HG03064 (cell line): ENCODE measurements at regions not wholly inside any gene's neighbourhood (a gene's known extent, or its start where the extent isn't known, plus 50 kb on each side); places are given as distances from the start of the nearest gene placed in this dataset.

Source experiments
- ATAC-seq: cut with Tn5 transposase; IDR thresholded peaks from one replicate; pipeline ENCODE4 v1.9.1; 2021; ENCODE audit warnings: low read depth; ENCODE audit not compliant: unreplicated experiment

DNA sequence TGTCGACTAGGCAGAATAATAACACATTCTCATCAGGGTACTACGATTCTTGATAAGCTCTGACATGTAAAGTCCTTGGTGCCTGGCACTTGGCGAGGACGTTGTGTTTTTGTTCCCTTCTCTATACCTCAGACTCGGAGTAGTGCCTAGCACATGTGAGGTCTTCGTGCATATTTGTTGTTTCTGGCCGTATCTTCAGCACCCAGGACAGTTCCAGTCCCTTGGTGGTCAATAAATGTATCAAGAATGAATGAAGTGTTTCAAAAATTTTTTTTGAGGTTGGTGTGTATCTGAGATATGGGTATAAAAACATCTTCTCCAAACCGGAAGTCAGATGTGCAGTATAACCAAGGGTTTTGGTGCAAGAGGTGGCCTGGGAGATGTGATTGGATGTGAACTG is 198.2 kb downstream of the AACS start:
- ATAC-seq: no peak

DNA sequence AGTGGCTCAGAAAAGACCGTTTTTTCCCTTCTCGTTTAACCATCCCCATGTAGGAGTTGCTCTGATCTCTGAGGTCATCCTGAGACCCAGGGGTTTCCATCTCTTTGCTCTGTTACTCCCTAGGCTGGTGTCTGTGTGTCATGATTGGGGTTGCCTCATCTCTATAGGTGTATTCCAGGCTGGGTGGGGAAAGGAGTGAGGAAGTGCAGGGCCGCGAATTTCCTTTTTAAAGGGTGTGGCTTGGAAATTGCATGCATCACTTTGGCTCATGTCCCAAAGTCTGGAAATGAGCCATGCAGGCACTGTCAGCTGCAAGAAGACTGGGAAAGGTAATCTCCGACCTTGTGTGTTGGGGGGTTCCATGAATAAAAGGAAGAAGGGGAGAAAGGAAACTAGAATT is 201.9 kb downstream of the AACS start:
- ATAC-seq: no peak

DNA sequence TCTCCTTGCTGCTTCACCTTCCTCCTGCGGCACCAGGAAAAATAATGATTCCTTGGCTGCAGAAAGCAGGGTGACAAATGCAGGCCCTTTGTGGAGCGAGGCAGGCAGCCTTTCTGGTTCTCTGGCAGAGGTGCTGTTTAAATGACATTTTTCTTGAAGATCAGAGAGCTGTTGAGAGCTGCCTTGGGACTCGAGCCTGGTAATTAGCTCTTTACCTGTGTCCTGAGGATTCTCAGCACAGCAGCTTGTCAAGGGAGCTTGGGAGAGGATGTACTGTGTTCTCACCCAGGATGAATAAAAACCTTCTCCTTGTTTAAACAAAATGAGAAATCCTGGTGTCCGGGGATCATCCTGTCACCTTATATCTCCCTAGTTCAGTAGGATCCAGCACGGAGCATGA is 204.0 kb downstream of the AACS start:
- no peak for ATAC-seq

DNA sequence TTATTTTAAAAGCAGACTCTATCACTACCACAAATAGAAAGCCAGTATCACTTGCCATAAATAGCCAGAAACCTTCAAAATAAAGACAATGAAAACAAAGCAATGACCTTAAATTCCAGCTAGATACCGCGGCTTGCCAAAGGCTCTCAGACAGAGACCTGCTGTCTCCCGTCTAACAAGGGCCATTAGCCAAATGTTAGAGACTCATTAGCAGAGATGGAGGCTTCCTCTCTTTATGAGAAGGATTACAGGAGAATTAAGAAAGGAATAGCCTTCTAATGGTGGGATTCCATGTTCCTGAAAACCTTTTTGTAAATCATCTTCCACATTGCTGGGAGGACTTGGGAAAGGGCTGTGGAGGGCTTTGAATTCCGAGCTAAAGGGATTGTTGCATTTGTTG is 206.7 kb downstream of the AACS start:
- no peak for ATAC-seq

DNA sequence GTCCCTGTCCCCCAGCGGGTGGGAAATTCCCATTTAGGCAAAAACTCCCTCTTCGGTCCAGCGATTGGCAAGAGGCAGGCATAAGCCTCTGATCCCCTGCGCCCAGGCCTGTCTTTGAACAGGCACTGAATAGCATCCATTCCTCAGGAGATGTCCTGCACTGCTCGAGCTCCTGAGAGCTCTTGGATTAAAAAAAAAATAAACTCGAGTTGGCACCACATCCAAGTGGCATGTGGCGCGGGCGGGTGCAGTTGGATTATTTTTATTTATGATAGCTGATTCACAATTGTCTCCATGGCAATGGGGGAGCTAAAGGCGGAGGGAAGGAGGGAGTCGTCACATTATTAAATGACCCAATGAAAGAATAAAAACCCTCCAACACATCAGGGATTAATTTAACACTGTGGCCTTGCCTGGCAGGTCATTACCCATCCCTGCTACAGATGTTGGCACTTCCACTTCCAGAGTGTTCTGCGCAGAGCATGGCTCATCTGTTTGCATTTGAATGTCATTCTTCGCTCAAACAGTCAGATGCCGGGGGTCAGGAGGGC is 207.2 kb downstream of the AACS start:
- no peak for ATAC-seq

DNA sequence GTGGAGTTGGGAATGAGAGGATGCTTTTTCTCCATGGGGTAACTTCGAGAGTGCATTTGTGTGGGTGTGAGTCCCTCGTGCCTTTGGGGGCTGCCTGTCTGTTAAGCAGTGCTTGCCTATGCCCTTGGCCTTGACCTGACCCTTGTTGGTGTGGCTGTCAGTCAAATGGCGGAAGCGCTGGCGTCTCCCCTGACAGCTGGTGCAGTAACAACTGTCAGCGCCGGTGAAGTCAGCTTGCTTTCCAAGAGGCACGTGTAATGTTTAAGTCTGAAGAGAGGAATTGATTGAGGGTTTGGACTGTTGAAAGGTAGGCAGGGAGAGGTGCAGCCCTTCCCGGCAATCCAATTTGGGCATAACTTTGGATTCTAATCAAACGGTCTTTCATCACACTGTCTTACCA is 211.3 kb downstream of the AACS start:
- ATAC-seq: no peak

DNA sequence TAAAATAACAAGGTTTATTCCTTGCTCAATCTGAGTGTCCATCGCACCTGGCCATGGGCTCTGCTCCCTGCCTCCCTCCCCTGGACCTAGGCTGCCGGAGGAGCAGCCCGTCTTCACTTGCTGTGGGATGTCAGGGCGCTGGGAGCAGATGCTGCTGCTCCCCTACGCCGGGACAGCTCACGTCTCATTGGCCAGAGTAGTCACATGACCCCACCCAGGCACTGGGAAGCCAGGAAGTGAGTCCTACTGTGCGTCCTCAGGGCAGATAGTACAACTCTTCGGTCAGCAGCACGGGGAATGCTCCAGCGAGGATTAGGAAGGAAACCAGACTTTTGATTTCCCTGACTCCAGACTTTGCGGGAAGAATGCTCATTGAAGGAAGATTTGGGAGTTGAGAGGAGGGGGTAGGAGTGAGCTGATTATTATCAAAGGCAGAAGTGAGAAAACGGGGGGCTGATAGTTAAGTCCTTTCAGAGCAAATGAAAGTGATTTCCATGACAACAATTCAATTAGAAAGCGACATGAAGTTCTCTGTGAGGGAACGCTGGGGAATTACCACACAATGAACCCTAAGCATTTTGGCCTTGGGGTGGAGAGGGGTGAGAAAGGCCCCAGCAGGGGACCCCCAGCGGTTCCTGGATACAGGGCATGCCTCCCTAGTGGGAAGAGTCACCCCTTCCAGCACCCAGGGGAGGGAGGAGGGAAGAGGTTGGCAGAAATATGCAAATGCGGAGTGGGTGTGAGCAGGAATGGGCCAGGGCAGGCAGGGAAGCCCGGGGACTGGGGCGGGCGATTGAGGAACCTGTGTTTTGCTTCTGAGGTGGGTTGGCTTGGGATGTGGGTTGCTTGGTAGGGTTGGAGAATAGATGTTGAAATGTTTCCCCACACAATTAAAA is 215.5 kb downstream of the AACS start:
- no peak for ATAC-seq

DNA sequence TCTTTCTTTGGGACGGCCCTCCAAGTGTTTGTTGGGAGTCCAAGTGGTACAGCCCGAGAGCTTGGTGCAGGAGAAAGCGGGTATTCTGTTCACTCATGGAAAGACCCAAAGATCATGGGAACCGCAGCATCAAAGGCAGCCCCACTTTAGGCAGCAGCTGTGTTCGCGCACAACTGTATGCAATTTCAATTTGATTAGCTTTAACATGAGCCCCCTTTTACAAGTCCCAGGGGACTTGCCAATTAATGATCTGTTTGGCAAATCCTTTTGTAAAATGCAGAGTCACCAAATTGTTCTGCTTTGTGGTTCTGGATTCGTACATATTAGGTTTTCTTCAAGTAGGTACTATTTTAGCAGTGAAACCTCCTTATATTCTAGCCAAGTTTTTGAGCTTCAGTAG is 217.7 kb downstream of the AACS start:
- no peak for ATAC-seq

DNA sequence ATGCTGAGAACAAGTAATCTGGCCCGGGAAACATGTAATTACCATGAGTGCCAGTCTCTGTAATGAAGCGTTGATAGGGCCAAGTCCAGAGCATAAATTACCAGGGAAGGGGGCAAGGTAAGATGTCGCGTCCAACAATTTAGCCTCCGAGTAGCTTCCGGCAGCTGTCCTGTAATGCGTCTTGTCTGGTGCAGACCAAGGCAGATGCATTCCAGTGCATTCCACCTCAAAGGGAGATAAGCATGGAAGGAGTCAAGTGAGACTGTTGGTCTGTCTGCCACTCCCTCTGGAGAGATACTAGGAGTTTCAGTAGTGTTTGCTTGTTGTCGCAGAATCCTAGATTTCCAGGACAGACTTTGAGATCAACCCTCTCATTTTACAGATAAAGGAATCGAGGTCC is 218.3 kb downstream of the AACS start:
- no peak for ATAC-seq

DNA sequence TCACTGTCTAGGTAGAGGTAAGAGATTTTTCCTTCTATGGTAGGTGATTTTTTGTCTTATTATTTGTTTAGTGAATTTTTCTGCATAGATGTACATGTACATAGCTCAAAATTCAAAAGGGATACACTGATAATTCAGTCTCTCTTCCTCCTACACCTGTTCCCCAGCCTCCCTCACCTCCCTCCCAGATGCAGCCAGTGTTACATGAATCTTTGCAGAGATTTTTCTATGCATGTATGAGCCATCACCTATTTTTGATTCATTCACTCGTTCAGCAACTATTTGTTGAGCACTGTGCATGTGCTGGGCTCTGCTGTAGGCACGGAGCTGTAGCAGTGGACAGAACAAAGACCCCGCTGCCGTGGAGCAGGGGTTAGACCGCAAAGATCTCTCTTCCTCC is 218.9 kb downstream of the AACS start:
- ATAC-seq: no peak

DNA sequence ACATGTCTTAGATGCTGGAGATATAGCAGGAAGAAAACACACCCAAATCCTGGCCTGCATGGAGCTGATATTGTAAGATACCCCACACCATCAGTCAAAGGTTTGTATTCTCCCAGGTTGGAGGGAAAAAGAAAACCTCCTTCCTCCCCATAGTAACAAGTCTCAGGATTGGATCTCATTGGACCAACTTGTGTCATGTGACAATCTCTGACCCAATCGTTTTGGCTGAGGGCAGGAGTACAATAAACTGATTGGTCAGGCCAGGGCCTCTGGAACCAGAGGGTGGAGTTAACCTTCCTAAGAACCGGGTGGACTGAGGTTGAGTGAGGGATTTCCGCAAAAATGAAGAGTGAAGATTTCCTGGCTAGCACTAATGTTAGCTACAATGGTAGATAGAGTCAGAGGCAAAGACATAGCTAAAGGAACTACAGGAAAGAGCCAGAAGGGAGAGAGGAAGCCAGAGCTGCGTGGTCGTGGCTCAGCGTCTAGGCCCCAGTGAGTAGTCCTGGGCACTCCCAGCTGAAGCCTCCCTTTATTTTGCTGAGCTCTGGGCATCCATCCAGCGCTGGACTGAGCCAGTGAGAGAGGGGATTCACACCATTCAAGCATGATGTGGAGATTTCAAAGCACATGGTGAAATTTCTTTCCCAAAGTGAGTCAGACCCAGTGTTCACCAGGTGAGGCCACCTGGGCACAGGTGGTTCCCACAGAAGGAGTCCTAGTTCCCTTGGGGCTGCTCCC is 219.9 kb downstream of the AACS start:
- no peak for ATAC-seq

DNA sequence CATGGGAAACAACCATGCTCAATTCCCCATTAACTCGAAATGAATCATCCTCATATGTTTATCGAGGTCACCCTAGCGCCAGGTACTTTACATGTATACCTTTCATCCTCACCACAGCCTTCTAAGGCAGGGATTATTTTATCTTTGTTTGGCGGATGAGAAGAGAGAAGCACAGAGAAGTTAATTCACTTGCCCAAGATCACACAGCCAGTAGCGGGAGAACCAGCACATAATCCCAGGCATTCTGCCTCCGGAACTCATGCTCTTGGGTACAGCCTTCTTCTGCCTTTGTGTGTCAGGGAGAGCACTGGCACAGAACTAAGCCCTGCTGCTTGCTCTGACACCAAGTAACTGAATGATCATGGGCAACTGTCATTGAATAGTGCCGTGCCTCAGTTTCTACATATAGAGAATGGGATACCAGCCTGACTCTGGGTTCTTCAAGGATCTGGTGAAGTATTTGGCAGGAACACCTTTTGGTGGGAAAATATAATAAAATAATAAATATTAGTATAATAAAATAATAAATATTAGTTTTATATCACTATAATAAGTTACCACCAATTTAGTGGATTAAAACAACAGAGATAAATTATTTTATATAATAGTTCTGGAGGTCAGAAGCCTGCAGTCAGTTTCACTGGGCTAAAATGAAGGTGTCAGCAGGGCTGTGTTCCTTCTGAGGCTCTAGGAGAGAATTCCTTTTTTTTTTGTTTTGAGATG is 220.9 kb downstream of the AACS start:
- no peak for ATAC-seq

DNA sequence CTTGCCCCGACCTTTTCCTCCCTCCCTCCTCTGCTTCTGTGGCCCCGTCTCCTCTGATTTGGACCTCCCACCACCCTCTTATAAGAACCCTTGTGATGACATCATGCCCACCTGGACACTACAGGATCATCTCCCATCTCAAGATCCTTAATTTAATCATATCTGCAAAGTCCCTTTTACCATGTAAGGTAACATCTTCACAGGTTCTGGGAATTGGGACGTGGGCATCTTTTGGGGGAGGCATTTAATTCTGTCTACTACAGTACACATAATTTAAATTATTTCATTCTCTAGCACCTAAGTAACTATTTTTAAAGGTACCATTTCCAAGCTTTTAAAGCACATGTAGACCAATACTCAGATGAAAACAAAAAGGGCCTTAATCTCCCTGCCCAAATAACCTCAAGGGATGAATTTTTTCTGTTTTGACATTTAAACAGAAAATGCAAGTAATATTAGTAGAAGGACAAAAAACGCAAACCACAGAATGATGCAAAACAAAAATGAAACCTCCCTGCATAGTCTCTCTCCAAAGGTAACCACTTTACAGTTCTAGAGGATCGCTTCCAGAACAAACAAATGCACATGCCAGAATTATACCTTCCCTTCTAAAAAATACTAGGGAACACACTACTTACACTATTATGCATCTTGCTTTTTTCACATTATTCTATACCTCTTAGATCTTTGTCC is 222.1 kb downstream of the AACS start:
- ATAC-seq: peak; percentile 65

DNA sequence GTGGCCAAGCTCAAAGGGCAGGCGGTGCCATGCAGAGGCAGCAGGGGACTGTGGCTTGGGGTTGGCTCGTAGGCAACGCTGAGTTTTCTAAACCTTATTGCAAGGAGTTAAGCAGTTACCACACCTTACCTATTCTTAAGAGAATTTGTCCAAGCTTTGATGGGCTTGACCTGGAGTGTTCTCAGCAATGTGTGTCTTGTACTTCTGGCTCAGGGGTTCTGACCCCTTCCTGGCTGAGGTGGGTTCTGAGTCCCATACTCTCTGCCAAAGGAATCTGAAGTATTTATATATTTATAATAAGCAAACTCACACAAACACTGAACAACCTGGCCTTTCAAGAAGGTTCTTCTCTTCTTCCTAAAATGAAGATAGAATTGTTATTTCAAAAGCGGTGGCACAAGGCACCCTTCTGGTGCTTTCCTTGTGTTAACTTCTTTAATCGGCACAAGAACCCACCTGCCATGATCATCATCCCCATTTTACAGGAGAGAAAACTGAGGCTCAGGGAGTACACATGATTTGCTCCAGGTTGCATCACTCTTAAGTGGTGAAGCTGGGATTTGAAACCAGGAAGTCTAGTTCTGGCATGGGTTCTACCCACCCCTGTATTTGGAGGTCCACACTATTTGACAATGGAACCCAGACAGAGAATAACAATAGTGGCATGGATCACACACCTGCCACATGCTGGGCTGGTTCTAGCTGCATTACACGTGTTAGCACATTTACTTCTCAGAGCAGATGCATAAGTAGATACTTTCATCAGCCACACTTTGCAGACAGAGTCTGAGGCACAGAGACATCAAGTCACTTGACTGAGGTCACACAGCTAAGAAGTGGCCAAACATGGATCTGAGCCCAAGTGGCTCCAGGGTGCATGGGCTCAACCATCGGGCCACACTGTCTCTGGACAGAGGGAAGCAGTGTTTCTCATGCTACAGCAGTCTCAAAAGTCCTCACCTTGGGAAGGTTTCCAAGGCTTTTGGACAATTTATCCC is 224.0 kb downstream of the AACS start:
- ATAC-seq: no peak

DNA sequence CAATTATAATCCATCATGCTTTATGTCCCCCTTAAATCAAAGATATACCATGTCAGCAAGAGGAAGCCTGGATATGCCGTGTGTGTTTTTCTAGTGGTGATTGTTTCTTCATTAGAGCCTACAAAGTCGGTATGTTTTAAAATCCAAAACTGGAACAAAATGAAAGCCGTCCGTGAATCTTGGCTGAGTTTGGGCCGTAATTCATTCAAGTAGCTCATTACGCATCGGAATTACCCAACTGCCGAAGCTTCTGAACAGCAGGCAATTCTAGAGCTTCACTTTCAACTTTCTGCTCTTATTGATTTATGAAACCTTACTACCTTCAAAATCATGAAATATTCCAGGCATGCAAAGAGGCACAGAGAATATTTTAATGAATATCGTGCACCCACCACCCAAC is 224.7 kb downstream of the AACS start:
- ATAC-seq: no peak

DNA sequence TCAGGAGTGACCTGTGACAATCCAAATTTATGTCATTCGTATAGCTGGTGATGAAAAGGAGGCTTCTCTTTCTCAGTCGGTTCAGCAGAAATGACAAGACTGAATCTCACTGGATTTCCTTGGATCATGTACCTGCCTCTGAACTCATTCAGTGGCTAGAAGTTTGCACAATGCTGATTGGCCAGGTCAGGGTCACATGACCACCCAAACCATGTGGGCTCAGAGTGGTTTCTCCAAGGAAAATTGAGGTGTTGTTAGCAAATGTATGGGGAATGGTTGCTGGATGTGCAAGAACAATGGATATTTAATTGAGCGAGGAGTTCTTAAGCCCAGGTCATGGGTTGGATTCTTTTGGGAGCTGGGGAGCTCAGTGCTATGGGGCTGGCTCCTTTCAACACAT is 227.5 kb downstream of the AACS start:
- no peak for ATAC-seq

DNA sequence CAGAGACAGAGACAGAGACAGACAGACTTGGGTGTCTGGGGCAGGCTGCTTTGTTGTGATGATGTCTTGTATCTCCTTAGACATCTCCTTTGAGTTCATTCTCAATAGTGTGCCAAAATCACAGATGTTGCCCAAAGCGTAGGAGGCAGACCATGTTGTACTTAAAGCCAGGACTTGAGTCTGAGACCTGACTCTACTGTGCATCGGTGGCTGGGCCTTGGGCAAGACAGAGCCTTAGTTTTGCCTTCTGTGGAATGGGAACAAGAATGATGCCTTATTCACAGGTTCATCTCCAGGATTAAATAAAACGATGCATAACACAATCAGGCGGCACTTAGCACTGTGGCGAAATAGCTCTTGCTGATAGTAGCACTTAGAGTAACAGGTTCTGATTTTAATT is 230.3 kb downstream of the AACS start:
- no peak for ATAC-seq

DNA sequence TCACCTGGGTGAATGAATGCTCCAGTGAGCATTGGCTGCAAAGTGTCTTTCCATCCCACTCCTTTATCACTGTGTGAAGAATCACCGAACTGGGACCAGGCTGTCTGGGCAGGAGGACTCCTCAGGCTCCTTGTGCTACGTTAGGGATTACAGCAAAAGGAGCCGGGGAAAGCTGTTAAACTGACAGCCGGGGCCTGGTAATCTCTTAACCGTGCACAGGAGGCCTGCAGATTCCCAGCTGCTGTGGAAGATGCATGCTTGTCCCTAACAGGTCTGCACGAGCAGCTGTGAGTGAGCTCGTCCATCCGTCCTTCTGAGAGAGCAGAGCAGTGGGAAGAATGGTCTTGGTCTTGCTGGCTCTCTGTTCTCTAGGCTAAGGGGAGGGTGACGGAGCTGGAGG is 231.5 kb downstream of the AACS start:
- ATAC-seq: no peak

DNA sequence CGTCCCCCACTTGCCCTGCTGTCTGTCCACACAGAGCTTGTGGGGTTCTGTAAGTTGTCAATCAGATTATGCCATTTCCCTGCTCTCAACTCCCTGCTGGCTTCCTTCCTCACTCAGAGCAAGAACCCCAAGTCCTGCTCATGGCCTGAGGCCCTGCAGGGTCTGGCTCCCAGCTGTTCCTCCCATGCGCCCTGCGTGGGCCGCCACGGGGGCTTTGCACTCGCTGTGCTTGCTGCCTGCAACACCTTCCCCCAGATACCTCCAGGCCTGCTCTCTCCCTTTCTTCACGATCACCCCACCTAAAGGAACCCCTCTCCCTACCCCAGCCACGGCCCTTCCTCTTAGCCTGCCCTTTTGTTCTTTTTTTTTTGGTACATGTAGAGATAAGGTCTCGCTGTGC is 234.6 kb downstream of the AACS start:
- no peak for ATAC-seq
